ENCODE measurements at regions not wholly inside any gene's neighbourhood (a gene's known extent, or its start where the extent isn't known, plus 50 kb on each side); places are given as distances from the start of the nearest gene placed in this dataset.

GRCh38 chr4:75122424-75123014 lies 189.6 kb downstream of the PARM1 start:
- Histone ChIP-seq H3K4me3 (no peak overlapping the region), H3K27ac (no peak overlapping the region), H3K4me1 (no peaks in the 10 kb centered on the region), H3K27me3 (no peaks in the 10 kb centered on the region), H3K36me3 (no peaks in the 10 kb centered on the region), H3K9me3 (peaks cover 0 to 29% (median 11%) of the 10 kb centered on the region in 11 donors)
- DNase-seq (no peak), ATAC-seq (no peak)
- TF ChIP-seq, protein P1, sequence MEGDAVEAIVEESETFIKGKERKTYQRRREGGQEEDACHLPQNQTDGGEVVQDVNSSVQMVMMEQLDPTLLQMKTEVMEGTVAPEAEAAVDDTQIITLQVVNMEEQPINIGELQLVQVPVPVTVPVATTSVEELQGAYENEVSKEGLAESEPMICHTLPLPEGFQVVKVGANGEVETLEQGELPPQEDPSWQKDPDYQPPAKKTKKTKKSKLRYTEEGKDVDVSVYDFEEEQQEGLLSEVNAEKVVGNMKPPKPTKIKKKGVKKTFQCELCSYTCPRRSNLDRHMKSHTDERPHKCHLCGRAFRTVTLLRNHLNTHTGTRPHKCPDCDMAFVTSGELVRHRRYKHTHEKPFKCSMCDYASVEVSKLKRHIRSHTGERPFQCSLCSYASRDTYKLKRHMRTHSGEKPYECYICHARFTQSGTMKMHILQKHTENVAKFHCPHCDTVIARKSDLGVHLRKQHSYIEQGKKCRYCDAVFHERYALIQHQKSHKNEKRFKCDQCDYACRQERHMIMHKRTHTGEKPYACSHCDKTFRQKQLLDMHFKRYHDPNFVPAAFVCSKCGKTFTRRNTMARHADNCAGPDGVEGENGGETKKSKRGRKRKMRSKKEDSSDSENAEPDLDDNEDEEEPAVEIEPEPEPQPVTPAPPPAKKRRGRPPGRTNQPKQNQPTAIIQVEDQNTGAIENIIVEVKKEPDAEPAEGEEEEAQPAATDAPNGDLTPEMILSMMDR (IDR thresholded peaks at IDR 0.05): no peak
- intact Hi-C loops (cut with DNase I): loop anchor here in 1 of 10 donors (10.0 kb wide), 1 partner anchor 1538 kb away; no protein-coding TSS in a partner anchor

GRCh38 chr4:75118739-75119138 lies 185.8 kb downstream of the PARM1 start:
- Histone ChIP-seq H3K27me3 (no peaks in the 10 kb centered on the region), H3K27ac (no peak overlapping the region), H3K9me3 (peaks cover 0 to 53% (median 11%) of the 10 kb centered on the region in 11 donors), H3K4me1 (no peaks in the 10 kb centered on the region), H3K36me3 (no peaks in the 10 kb centered on the region), H3K4me3 (no peak overlapping the region)
- TF ChIP-seq, protein P1 (IDR thresholded peaks at IDR 0.05): no peak
- ATAC-seq (no peak), DNase-seq (no peak)
- intact Hi-C loops (cut with DNase I): loop anchor here in 9 of 10 donors (1.0 to 10.0 kb wide), 7 partner anchors 184 to 1294 kb away; partner anchors contain the start of gene PARM1 (in 4 of the 9)
- 82 to 86% methylated on average over 4 of the region's 4 CpGs for WGBS, 2 donors

- TF ChIP-seq, protein P1 (IDR thresholded peaks at IDR 0.05): no peak
- intact Hi-C loops (cut with DNase I): loop anchor here in 3 of 10 donors (10.0 kb wide), 1 partner anchor 235 kb away; no protein-coding TSS in a partner anchor
These were observed 177.1 kb downstream of the PARM1 start for GRCh38 chr4:75110061-75110460.

DNA sequence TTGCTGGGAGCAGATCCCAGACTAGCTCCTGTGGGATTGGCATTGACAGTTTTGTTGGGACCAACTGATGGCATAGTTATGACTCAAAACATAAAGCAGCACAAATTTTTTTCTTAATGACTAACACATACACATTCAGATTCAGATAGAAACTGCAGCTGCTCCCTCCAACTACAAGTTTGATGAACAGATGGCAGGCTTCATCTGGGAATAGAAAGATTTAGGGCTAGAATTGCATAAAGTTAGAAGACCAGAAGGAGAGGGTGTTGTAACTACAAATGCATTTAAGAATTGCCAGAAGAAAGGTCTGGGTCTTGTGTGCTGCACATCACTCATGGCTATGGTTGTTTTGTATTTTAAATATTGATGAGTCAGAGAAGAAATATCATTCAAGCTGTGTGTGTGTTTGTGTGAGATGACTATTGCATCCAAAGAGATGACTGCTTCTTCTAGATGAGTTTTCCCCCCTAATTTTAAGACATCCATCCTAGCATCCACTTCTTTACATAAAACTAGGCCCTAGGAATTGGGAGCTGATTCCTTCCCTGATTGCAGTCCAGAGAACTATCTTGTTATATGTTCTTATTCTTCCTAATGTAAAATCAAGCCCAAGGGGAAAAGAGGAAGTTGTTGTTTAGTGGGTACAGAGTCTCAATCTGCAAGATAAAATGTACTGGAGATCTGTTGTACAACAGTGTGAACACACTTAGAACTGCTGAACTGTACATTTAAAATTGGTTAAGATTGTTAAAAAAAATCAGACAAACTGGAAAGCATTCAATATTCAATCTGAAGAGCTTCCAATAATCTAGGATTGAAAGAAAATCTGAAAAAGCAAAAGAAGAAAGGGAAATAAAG lies 175.1 kb downstream of the PARM1 start:
- no peak for DNase-seq
- intact Hi-C loops (cut with DNase I): no loop called here
- Histone ChIP-seq H3K9me3 (peaks cover 0 to 11% (median 0%) of the 10 kb centered on the region in 11 donors), H3K36me3 (no peaks in the 10 kb centered on the region), H3K27me3 (no peaks in the 10 kb centered on the region), H3K27ac (no peak overlapping the region), H3K4me1 (no peaks in the 10 kb centered on the region), H3K4me3 (no peak overlapping the region)
- TF ChIP-seq, protein P1 (IDR thresholded peaks at IDR 0.05): no peak
- ATAC-seq: no peak

More at GRCh38 chr4:75110061-75110460, 177.1 kb downstream of the PARM1 start:
- no peaks in the 10 kb centered on the region for H3K4me1 ChIP-seq
- ATAC-seq: no peak
- DNase-seq: no peak
- H3K27ac ChIP-seq: no peak overlapping the region
- 75 to 85% methylated on average over 3 of the region's 3 CpGs for WGBS, 2 donors
- peaks cover 0 to 20% (median 0%) of the 10 kb centered on the region in 11 donors for H3K9me3 ChIP-seq
- H3K36me3 ChIP-seq: no peaks in the 10 kb centered on the region
- no peak overlapping the region for H3K4me3 ChIP-seq
- no peaks in the 10 kb centered on the region for H3K27me3 ChIP-seq

Data from heart right ventricle (tissue), 16 donors.